Tibial nerve (tissue), 4 donors: ENCODE measurements at regions not wholly inside any gene's neighbourhood (a gene's known extent, or its start where the extent isn't known, plus 50 kb on each side); places are given as distances from the start of the nearest gene placed in this dataset.

ENCODE experiments used
- CTCF ChIP-seq, 5 experiments: fragments of 200-600 bp in 3 of 5; fragments of 450-650 bp in 2 of 5; sonication (generic) in 3 of 5; IDR thresholded peaks; one replicate each; pipeline ENCODE4 v1.5.1; 2016 to 2019; ENCODE audit warnings: antibody characterized with exemption in 5 of 5, mild to moderate bottlenecking in 3 of 5, moderate library complexity in 2 of 5
- EP300 ChIP-seq, 2 donors: sonication (generic); formaldehyde crosslinking; IDR thresholded peaks; one replicate each; pipeline ENCODE4 v1.6.1; 2017; ENCODE audit warnings: antibody characterized with exemption in 2 of 2, mild to moderate bottlenecking in 1 of 2
- POLR2A ChIP-seq, 2 donors: fragments of 450-650 bp; IDR thresholded peaks; one replicate each; pipeline ENCODE4 v1.6.1; 2017; ENCODE audit warnings: antibody characterized with exemption in 2 of 2, mild to moderate bottlenecking in 2 of 2, moderate library complexity in 2 of 2

- TF ChIP-seq CTCF (IDR thresholded peaks at IDR 0.05) (no peak), POLR2A (IDR thresholded peaks at IDR 0.05) (no peak), EP300 (IDR thresholded peaks at IDR 0.05) (no peak)
Observed at GRCh38 chr3:30407651-30408050, 198.8 kb upstream of the TGFBR2 start.
